COLO829 (cell line): ENCODE measurements at regions not wholly inside any gene's neighbourhood (a gene's known extent, or its start where the extent isn't known, plus 50 kb on each side); places are given as distances from the start of the nearest gene placed in this dataset.

Experiments used
- DNase-seq: peaks from one replicate; pipeline ENCODE4 v3.0.0; 2012; ENCODE audit warnings: low spot score

GRCh38 chr6:3643921-3644738 lies 107.4 kb downstream of the PXDC1 start:
- DNase-seq: no peak

GRCh38 chr6:3640868-3641267 lies 110.6 kb downstream of the PXDC1 start:
- DNase-seq: no peak

GRCh38 chr6:3638662-3639061 lies 112.9 kb downstream of the PXDC1 start:
- no peak for DNase-seq

- DNase-seq: no peak
Measured at GRCh38 chr6:3636060-3636459, 115.5 kb downstream of the PXDC1 start.

GRCh38 chr6:3635482-3635881 lies 116.0 kb downstream of the PXDC1 start:
- no peak for DNase-seq

- no peak for DNase-seq
Measured at GRCh38 chr6:3634280-3634816, 117.2 kb downstream of the PXDC1 start.

- DNase-seq: no peak
Measured at GRCh38 chr6:3633711-3634110, 117.8 kb downstream of the PXDC1 start.

- no peak for DNase-seq
Measured at GRCh38 chr6:3631877-3632276, 119.6 kb downstream of the PXDC1 start.

- DNase-seq: no peak
Measured at GRCh38 chr6:3631186-3631585, 120.3 kb downstream of the PXDC1 start.

GRCh38 chr6:3630258-3630835 lies 121.2 kb downstream of the PXDC1 start:
- DNase-seq: no peak

- DNase-seq: no peak
Measured at GRCh38 chr6:3627956-3628835, 123.3 kb downstream of the PXDC1 start.

GRCh38 chr6:3627501-3627900 lies 124.0 kb downstream of the PXDC1 start:
- DNase-seq: no peak

GRCh38 chr6:3625980-3626563 lies 125.4 kb downstream of the PXDC1 start:
- DNase-seq: no peak

- no peak for DNase-seq
Measured at GRCh38 chr6:3625149-3625979, 126.1 kb downstream of the PXDC1 start.

GRCh38 chr6:3624250-3625136 lies 127.0 kb downstream of the PXDC1 start:
- no peak for DNase-seq

- no peak for DNase-seq
Measured at GRCh38 chr6:3623451-3624249, 127.9 kb downstream of the PXDC1 start.

- DNase-seq: no peak
Measured at GRCh38 chr6:3621411-3621810, 130.1 kb downstream of the PXDC1 start.

GRCh38 chr6:3620937-3621336 lies 130.6 kb downstream of the PXDC1 start:
- no peak for DNase-seq

- DNase-seq: no peak
Measured at GRCh38 chr6:3620389-3620788, 131.1 kb downstream of the PXDC1 start.
